K562 (cell line): ENCODE measurements at regions not wholly inside any gene's neighbourhood (a gene's known extent, or its start where the extent isn't known, plus 50 kb on each side); places are given as distances from the start of the nearest gene placed in this dataset.

Experiments used
- ATAC-seq: fragments of 200-7000 bp; cut with Tn5 transposase; 3 replicates; pipeline ENCODE4 v1.9.1; 2020; ENCODE audit warnings: moderate library complexity
- BruUV-seq: library from RNA; stranded (reverse); fragments of 400-500 nt; replicated peaks from 2 replicates; lab custom pipeline; 2021; lab: Mats Ljungman, UMichigan
- CTCF ChIA-PET: fragments of 300-600 bp; formaldehyde crosslinking; extraction: SDS; loops from one replicate; lab custom pipeline; 2021; ENCODE audit warnings: low intra/inter-chr PET ratio; lab: Yijun Ruan, JAX
- POLR2A ChIA-PET: fragments of 300-600, 350-650 bp; sonication (Branson Sonifier 250); formaldehyde crosslinking; extraction: SDS; loops from one replicate; lab custom pipeline; 2021; ENCODE audit warnings: antibody characterized with exemption, inconsistent platforms; lab: Yijun Ruan, JAX
- DNase-seq, 4 experiments: peaks; one replicate each; pipeline versions ENCODE4 v3.0.0 to v3.0.0-alpha.2; 2011 to 2018; ENCODE audit warnings: low spot score in 3 of 4, mixed read lengths in 3 of 4; ENCODE audit errors: extremely low read depth in 1 of 4
- FAIRE-seq: peaks from 2 replicates; lab custom pipeline; 2011; peaks lifted over from hg19 to GRCh38; lab: Jason Lieb, UNC
- H2AFZ ChIP-seq: 2 replicates; pipeline ENCODE4 v1.6.0; 2011; ENCODE audit warnings: low read depth, low read length, control low read depth, inconsistent platforms
- H3K27ac ChIP-seq: fragments of 200-600 bp; 3 replicates; pipeline ENCODE4 v1.8.0; 2011; ENCODE audit warnings: low read depth, mild to moderate bottlenecking, control low read depth, inconsistent platforms, low read length, moderate library complexity, mixed read lengths; ENCODE audit errors: extremely low read depth
- H3K27me3 ChIP-seq, 2 experiments: fragments of 300-600 bp in 1 of 2; 2 replicates in 1 of 2; 3 replicates in 1 of 2; pipeline versions ENCODE4 v1.6.0 to v1.8.0; 2011; ENCODE audit warnings: inconsistent platforms in 2 of 2, low read length in 2 of 2, mild to moderate bottlenecking in 1 of 2, mixed read lengths in 1 of 2, moderate library complexity in 1 of 2; ENCODE audit not compliant: control insufficient read depth in 2 of 2, insufficient read depth in 2 of 2
- H3K36me3 ChIP-seq: fragments of 300-600 bp; 3 replicates; pipeline ENCODE4 v1.8.0; 2011; ENCODE audit warnings: mild to moderate bottlenecking, low read length, inconsistent platforms; ENCODE audit not compliant: control insufficient read depth, insufficient read depth
- H3K4me1 ChIP-seq, 2 experiments: fragments of 200-600 bp in 1 of 2; replicated peaks in 1 of 2; 2 replicates in 1 of 2; 3 replicates in 1 of 2; pipeline versions ENCODE4 v1.5.1 to v1.8.0; 2011; ENCODE audit warnings: inconsistent platforms in 2 of 2, low read length in 2 of 2, mild to moderate bottlenecking in 1 of 2, mixed read lengths in 1 of 2, moderate library complexity in 1 of 2; ENCODE audit not compliant: control insufficient read depth in 2 of 2, insufficient read depth in 2 of 2
- H3K4me2 ChIP-seq: 2 replicates; pipeline ENCODE4 v1.6.1; 2011; ENCODE audit warnings: low read length, control low read depth, inconsistent platforms, mixed read lengths; ENCODE audit not compliant: insufficient read depth
- H3K4me3 ChIP-seq: fragments of 200-600 bp; sonication (generic), shearing (Covaris generic); 2 replicates; pipeline ENCODE4 v1.5.1; 2016; ENCODE audit warnings: control low read depth, inconsistent platforms
- H3K79me2 ChIP-seq: fragments of 200-600 bp; 3 replicates; pipeline ENCODE4 v1.8.0; 2011; ENCODE audit warnings: low read length, inconsistent platforms; ENCODE audit not compliant: control insufficient read depth, insufficient read depth
- H3K9ac ChIP-seq, 2 experiments: 2 replicates each; pipeline versions ENCODE4 v1.6.0 to v1.6.1; 2011; ENCODE audit warnings: low read depth in 2 of 2, low read length in 2 of 2, control low read depth in 1 of 2, inconsistent platforms in 1 of 2, mild to moderate bottlenecking in 1 of 2, mixed read lengths in 1 of 2; ENCODE audit not compliant: insufficient read depth in 1 of 2
- H3K9me1 ChIP-seq: one replicate; pipeline ENCODE4 v1.6.0; 2011; ENCODE audit warnings: inconsistent platforms, mild to moderate bottlenecking, low read length, moderate library complexity; ENCODE audit not compliant: control insufficient read depth, insufficient read depth
- H3K9me3 ChIP-seq: replicated peaks from 2 replicates; pipeline ENCODE4 v1.5.1; 2011; ENCODE audit warnings: low read depth, low read length, inconsistent platforms; ENCODE audit not compliant: control insufficient read depth, insufficient read depth
- H4K20me1 ChIP-seq: replicated peaks from 2 replicates; pipeline ENCODE4 v1.6.1; 2011; ENCODE audit warnings: low read length, inconsistent platforms, mixed read lengths; ENCODE audit not compliant: control insufficient read depth, insufficient read depth
- ARHGAP35 ChIP-seq: fragments of 450-650 bp; IDR thresholded peaks from 2 replicates; pipeline ENCODE4 v1.6.1; 2018; ENCODE audit not compliant: partially characterized antibody
- BDP1 ChIP-seq: IDR thresholded peaks from 3 replicates; pipeline ENCODE4 v1.6.1; 2011; ENCODE audit not compliant: insufficient read length, insufficient read depth
- BRD9 ChIP-seq: fragments of 450-650 bp; IDR thresholded peaks from 2 replicates; pipeline ENCODE4 v1.6.1; 2018; ENCODE audit warnings: low read depth; ENCODE audit not compliant: partially characterized antibody
- C11orf30 ChIP-seq: fragments of 450-650 bp; IDR thresholded peaks from 2 replicates; pipeline ENCODE4 v1.6.1; 2016; ENCODE audit warnings: low read depth, mild to moderate bottlenecking
- CCAR2 ChIP-seq: fragments of 200-400 bp; formaldehyde crosslinking; IDR thresholded peaks from 2 replicates; pipeline ENCODE4 v1.6.1; 2017; ENCODE audit warnings: mild to moderate bottlenecking, low read depth, low read length
- CTBP1 ChIP-seq: fragments of 450-650 bp; IDR thresholded peaks from 2 replicates; pipeline ENCODE4 v1.6.1; 2016; ENCODE audit warnings: borderline replicate concordance
- FOXK2 ChIP-seq, 2 experiments: fragments of 450-650 bp; IDR thresholded peaks in 1 of 2; conservative IDR thresholded peaks in 1 of 2; 2 replicates each; pipeline ENCODE4 v1.6.1; 2016; ENCODE audit warnings: low read depth in 2 of 2, mild to moderate bottlenecking in 1 of 2
- GATAD2A ChIP-seq: fragments of 450-650 bp; IDR thresholded peaks from 2 replicates; pipeline ENCODE4 v1.6.1; 2017
- HDAC8 ChIP-seq: fragments of 450-650 bp; IDR thresholded peaks from 2 replicates; pipeline ENCODE4 v1.6.1; 2016; ENCODE audit warnings: mild to moderate bottlenecking, missing genetic modification characterization, moderate library complexity, missing compliant biosample characterization
- HLTF ChIP-seq: fragments of 450-650 bp; IDR thresholded peaks from 2 replicates; pipeline ENCODE4 v1.6.1; 2016
- KHSRP ChIP-seq: fragments of 450-650 bp; IDR thresholded peaks from 2 replicates; pipeline ENCODE4 v1.6.1; 2017
- KLF6 ChIP-seq: fragments of 250-450 bp; sonication (Bioruptor Pico); IDR thresholded peaks from 2 replicates; pipeline ENCODE4 v1.4.0; 2020; ENCODE audit warnings: mild to moderate bottlenecking, moderate library complexity, borderline replicate concordance
- LARP7 ChIP-seq: fragments of 450-650 bp; IDR thresholded peaks from 2 replicates; pipeline ENCODE4 v1.6.1; 2016
- MCM3 ChIP-seq: fragments of 450-650 bp; IDR thresholded peaks from 2 replicates; pipeline ENCODE4 v1.6.1; 2016
- RNF219 ChIP-seq: fragments of 250-450 bp; sonication (Bioruptor Pico); IDR thresholded peaks from 2 replicates; pipeline ENCODE4 v1.5.0; 2022; ENCODE audit warnings: mild to moderate bottlenecking
- TAF7 ChIP-seq: fragments of 450-650 bp; IDR thresholded peaks from 2 replicates; pipeline ENCODE4 v1.6.1; 2016; ENCODE audit warnings: missing genetic modification characterization, missing compliant biosample characterization
- ZBTB26 ChIP-seq: fragments of 450-650 bp; formaldehyde crosslinking; IDR thresholded peaks from 2 replicates; pipeline ENCODE4 v1.4.0; 2022; ENCODE audit warnings: missing genetic modification characterization
- ZNF324 ChIP-seq: fragments of 250-450 bp; sonication (Bioruptor Pico); IDR thresholded peaks from 2 replicates; pipeline ENCODE4 v1.4.0; 2020; ENCODE audit warnings: mild to moderate bottlenecking
- WGBS: fragments of 100-300 bp; shearing (Covaris generic); methylation state at CpG from one replicate; pipeline ENCODE4 v1.1.6; 2016; ENCODE audit warnings: low coverage, mixed read lengths; ENCODE audit not compliant: insufficient coverage; ENCODE audit errors: missing lambda C conversion rate; 5-methylcytosine and 5-hydroxymethylcytosine counted together
- in situ Hi-C: fragments of 300-500 bp; cut with MboI; formaldehyde crosslinking; loops from 4 replicates; pipeline ENCODE4 v1.15.0; 2018; ENCODE audit warnings: inconsistent platforms, mixed read lengths
- intact Hi-C: fragments of 100-400 bp; cut with micrococcal nuclease; formaldehyde crosslinking; loops from 2 replicates; pipeline ENCODE4 v1.14.2; 2022
- TF ChIP-seq, protein P1 (sequence below): fragments of 450-650 bp; IDR thresholded peaks from 2 replicates; pipeline ENCODE4 v1.6.1; 2016; ENCODE audit warnings: borderline replicate concordance

DNA sequence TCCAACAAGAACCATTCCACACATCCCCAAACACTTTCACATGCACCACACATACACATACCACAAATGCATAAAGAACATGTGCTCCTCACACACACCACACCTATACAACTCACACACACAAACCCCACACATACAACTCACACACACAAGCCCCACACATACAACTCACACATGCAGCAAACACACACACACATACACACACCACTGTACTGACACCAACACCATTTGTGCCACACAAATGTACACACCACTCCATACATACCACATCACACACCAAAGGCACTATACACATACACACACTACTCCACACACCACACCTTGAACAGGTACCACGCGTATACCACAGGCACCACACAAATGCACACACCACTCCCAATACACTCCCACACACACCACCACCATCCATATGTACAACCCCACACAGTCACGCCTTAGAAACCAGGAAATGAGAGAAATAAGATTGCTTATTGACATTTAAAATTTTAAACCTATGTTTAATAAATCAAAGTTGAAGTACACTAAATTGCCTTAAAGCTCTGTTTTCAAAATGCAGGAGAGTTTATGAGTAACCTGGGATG is 107.4 kb downstream of the ARL4A start:
- TF ChIP-seq FOXK2 (conservative IDR thresholded peaks at IDR 0.05 in 1 of 2, IDR thresholded peaks at IDR 0.05 in 1 of 2; ENCODE audit: low read depth in 2 of 2), result 0 out of 4 replicates have a peak, but pooled peaks of 1 of the 2 experiments have one; percentile 24
- 0 out of 2 replicates have a peak, but pooled peaks have one; percentile 73 for TF ChIP-seq LARP7
- TF ChIP-seq HLTF, result no peak
- TF ChIP-seq RNF219 (CRISPR knock-in tag), result no peak
- TF ChIP-seq ARHGAP35, result peak; percentile 36
- TF ChIP-seq GATAD2A, result no peak
- no peak for TF ChIP-seq ZNF324 (CRISPR knock-in tag)
- peak; percentile 12; the same call in 1 of the 2 replicates for TF ChIP-seq MCM3
- no peak for TF ChIP-seq C11orf30
- no peak for TF ChIP-seq HDAC8 (tag)
- TF ChIP-seq, protein P1, sequence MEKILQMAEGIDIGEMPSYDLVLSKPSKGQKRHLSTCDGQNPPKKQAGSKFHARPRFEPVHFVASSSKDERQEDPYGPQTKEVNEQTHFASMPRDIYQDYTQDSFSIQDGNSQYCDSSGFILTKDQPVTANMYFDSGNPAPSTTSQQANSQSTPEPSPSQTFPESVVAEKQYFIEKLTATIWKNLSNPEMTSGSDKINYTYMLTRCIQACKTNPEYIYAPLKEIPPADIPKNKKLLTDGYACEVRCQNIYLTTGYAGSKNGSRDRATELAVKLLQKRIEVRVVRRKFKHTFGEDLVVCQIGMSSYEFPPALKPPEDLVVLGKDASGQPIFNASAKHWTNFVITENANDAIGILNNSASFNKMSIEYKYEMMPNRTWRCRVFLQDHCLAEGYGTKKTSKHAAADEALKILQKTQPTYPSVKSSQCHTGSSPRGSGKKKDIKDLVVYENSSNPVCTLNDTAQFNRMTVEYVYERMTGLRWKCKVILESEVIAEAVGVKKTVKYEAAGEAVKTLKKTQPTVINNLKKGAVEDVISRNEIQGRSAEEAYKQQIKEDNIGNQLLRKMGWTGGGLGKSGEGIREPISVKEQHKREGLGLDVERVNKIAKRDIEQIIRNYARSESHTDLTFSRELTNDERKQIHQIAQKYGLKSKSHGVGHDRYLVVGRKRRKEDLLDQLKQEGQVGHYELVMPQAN, result 0 out of 2 replicates have a peak, but pooled peaks have one; percentile 25
- no peak for TF ChIP-seq BRD9
- TF ChIP-seq KLF6, result no peak
- TF ChIP-seq ZBTB26 (CRISPR knock-in tag), result 0 out of 2 replicates have a peak, but pooled peaks have one; percentile 20
- TF ChIP-seq TAF7 (tag), result no peak
- no peak for TF ChIP-seq CTBP1
- TF ChIP-seq KHSRP, result no peak
- TF ChIP-seq CCAR2, result no peak
- TF ChIP-seq BDP1, result no peak
- Histone ChIP-seq H3K4me3 (no peak overlapping the region), H2AFZ (no peak overlapping the region), H3K79me2 (no peaks in the 10 kb centered on the region), H3K27me3 (no peaks in the 10 kb centered on the region), H4K20me1 (no peaks in the 10 kb centered on the region), H3K9me3 (no peaks in the 10 kb centered on the region), H3K27ac (no peak overlapping the region), H3K4me1 (peaks cover 0 to 9% of the 10 kb centered on the region in 2 experiments; a peak in 3 of 5 replicates), H3K4me2 (no peak overlapping the region), H3K9me1 (no peaks in the 10 kb centered on the region), H3K9ac (no peak overlapping the region), H3K36me3 (no peaks in the 10 kb centered on the region)
- ATAC-seq, result no peak
- BruUV-seq, result no TSS peak
- 93% methylated on average over 3 of the region's 3 CpGs for WGBS
- in situ Hi-C loops (no loop called here), intact Hi-C loops (loop anchor here (5.0 kb wide), 1 partner anchor 108 kb away; the partner anchor contains the start of gene ARL4A)
- no peak for DNase-seq
- CTCF ChIA-PET, result no interaction called here
- no peak for FAIRE-seq
- POLR2A ChIA-PET, result no interaction called here
